GM12892 (cell line): ENCODE measurements at regions not wholly inside any gene's neighbourhood (a gene's known extent, or its start where the extent isn't known, plus 50 kb on each side); places are given as distances from the start of the nearest gene placed in this dataset.

Experiments
- POLR2A ChIP-seq: IDR thresholded peaks from 2 replicates; pipeline ENCODE4 v1.6.1; 2011; ENCODE audit warnings: low read depth, low read length, control low read depth
- POLR2AphosphoS5 ChIP-seq: IDR thresholded peaks from 2 replicates; pipeline ENCODE4 v1.6.1; 2011; ENCODE audit warnings: low read depth, low read length, control low read depth

- TF ChIP-seq POLR2A (no peak), POLR2AphosphoS5 (no peak)
Observed at GRCh38 chr6:133067960-133068359, 173.2 kb upstream of the EYA4 start.
